Endothelial cell of umbilical vein (primary cell): ENCODE measurements at regions not wholly inside any gene's neighbourhood (a gene's known extent, or its start where the extent isn't known, plus 50 kb on each side); places are given as distances from the start of the nearest gene placed in this dataset.

ENCODE experiments used
- EZH2 ChIP-seq: IDR thresholded peaks from 2 replicates; pipeline ENCODE4 v1.6.1; 2012; ENCODE audit warnings: borderline replicate concordance, low read depth, mild to moderate bottlenecking, moderate library complexity, low read length, inconsistent platforms; ENCODE audit not compliant: severe bottlenecking
- JUN ChIP-seq: IDR thresholded peaks from 2 replicates; pipeline ENCODE4 v1.6.1; 2011; ENCODE audit warnings: borderline replicate concordance, low read depth; ENCODE audit not compliant: insufficient read length, insufficient read depth
- POLR2A ChIP-seq: IDR thresholded peaks from 2 replicates; pipeline ENCODE4 v1.6.1; 2012; ENCODE audit warnings: low read depth, mild to moderate bottlenecking, control low read depth, low read length
- POLR2AphosphoS5 ChIP-seq: IDR thresholded peaks from 2 replicates; pipeline ENCODE4 v1.6.1; 2012; ENCODE audit warnings: low read depth, mild to moderate bottlenecking, control low read depth, low read length, moderate library complexity; ENCODE audit not compliant: insufficient read depth
- TF ChIP-seq, protein P1 (sequence below), 2 donors: IDR thresholded peaks; 1 replicate in 1 of 2; 2 replicates in 1 of 2; pipeline ENCODE4 v1.5.1; 2011; ENCODE audit warnings: low read length in 2 of 2, mild to moderate bottlenecking in 2 of 2, moderate library complexity in 2 of 2, control low read depth in 1 of 2, inconsistent platforms in 1 of 2, low read depth in 1 of 2; ENCODE audit not compliant: insufficient read depth in 1 of 2; ENCODE audit errors: extremely low read depth in 1 of 2
- TF ChIP-seq, protein P2 (sequence below): IDR thresholded peaks from 2 replicates; pipeline ENCODE4 v1.6.1; 2011; ENCODE audit not compliant: insufficient read depth, insufficient read length

DNA sequence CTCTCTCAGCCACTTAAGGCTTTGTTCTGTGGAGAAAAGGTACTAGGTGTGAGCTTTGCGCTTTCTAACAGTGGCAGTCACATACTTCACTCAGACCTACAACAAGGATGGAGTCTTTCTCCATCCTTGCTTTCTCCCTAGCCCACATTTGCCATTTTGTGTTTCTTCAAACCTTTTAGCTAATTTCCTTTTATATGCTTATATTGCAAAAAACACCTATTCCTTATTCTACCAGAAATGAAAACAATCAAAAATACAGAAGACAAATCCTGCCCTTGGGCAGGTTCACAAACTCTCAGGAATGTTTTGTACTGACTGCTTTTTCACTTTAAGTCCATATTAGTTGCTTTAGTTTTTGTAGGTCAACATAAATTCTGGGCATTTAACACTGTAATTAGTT is 914.2 kb downstream of the SQOR start:
- TF ChIP-seq, protein P1, sequence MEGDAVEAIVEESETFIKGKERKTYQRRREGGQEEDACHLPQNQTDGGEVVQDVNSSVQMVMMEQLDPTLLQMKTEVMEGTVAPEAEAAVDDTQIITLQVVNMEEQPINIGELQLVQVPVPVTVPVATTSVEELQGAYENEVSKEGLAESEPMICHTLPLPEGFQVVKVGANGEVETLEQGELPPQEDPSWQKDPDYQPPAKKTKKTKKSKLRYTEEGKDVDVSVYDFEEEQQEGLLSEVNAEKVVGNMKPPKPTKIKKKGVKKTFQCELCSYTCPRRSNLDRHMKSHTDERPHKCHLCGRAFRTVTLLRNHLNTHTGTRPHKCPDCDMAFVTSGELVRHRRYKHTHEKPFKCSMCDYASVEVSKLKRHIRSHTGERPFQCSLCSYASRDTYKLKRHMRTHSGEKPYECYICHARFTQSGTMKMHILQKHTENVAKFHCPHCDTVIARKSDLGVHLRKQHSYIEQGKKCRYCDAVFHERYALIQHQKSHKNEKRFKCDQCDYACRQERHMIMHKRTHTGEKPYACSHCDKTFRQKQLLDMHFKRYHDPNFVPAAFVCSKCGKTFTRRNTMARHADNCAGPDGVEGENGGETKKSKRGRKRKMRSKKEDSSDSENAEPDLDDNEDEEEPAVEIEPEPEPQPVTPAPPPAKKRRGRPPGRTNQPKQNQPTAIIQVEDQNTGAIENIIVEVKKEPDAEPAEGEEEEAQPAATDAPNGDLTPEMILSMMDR (IDR thresholded peaks at IDR 0.05; ENCODE audit: extremely low read depth in 1 of 2, insufficient read depth in 1 of 2, low read depth in 1 of 2, low read length in 2 of 2), result no peak
- TF ChIP-seq POLR2A (no peak), POLR2AphosphoS5 (no peak), JUN (no peak), EZH2 (no peak)
- TF ChIP-seq, protein P2, sequence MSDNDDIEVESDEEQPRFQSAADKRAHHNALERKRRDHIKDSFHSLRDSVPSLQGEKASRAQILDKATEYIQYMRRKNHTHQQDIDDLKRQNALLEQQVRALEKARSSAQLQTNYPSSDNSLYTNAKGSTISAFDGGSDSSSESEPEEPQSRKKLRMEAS, result no peak
